ENCODE measurements at regions not wholly inside any gene's neighbourhood (a gene's known extent, or its start where the extent isn't known, plus 50 kb on each side); places are given as distances from the start of the nearest gene placed in this dataset.
A peak's percentile ranks its signal among the peaks of the same experiment; 100 is the strongest.

GRCh38 chr14:100658181-100658886 is 68.4 kb upstream of the DLK1 start:
- no peak for DNase-seq (ENCODE audit: low read depth, low spot score)

GRCh38 chr14:100659345-100660001 is 67.2 kb upstream of the DLK1 start:
- no peak for DNase-seq (ENCODE audit: low read depth, low spot score)

- no peak for DNase-seq (ENCODE audit: low read depth, low spot score)
Observed at GRCh38 chr14:100660498-100660881, 66.2 kb upstream of the DLK1 start.

- DNase-seq (ENCODE audit: low read depth, low spot score): no peak
Observed at GRCh38 chr14:100660882-100661635, 65.6 kb upstream of the DLK1 start.

- DNase-seq (ENCODE audit: low read depth, low spot score): peak; percentile 13
Observed at GRCh38 chr14:100662879-100663760, 63.6 kb upstream of the DLK1 start.

GRCh38 chr14:100663761-100664052 is 63.0 kb upstream of the DLK1 start:
- DNase-seq (ENCODE audit: low read depth, low spot score): no peak

GRCh38 chr14:100664231-100664630 is 62.5 kb upstream of the DLK1 start:
- no peak for DNase-seq (ENCODE audit: low read depth, low spot score)

- no peak for DNase-seq (ENCODE audit: low read depth, low spot score)
Observed at GRCh38 chr14:100664841-100665510, 61.7 kb upstream of the DLK1 start.

GRCh38 chr14:100665511-100666032 is 61.1 kb upstream of the DLK1 start:
- no peak for DNase-seq (ENCODE audit: low read depth, low spot score)

- DNase-seq (ENCODE audit: low read depth, low spot score): no peak
Observed at GRCh38 chr14:100666403-100666802, 60.3 kb upstream of the DLK1 start.

GRCh38 chr14:100666851-100667250 is 59.8 kb upstream of the DLK1 start:
- DNase-seq (ENCODE audit: low read depth, low spot score): no peak

- no peak for DNase-seq (ENCODE audit: low read depth, low spot score)
Observed at GRCh38 chr14:100667656-100668055, 59.0 kb upstream of the DLK1 start.

GRCh38 chr14:100668352-100668751 is 58.3 kb upstream of the DLK1 start:
- DNase-seq (ENCODE audit: low read depth, low spot score): no peak

- no peak for DNase-seq (ENCODE audit: low read depth, low spot score)
Observed at GRCh38 chr14:100669011-100669412, 57.7 kb upstream of the DLK1 start.

- DNase-seq (ENCODE audit: low read depth, low spot score): no peak
Observed at GRCh38 chr14:100669468-100669867, 57.2 kb upstream of the DLK1 start.

- no peak for DNase-seq (ENCODE audit: low read depth, low spot score)
Observed at GRCh38 chr14:100670017-100670752, 56.5 kb upstream of the DLK1 start.

GRCh38 chr14:100670753-100671049 is 56.0 kb upstream of the DLK1 start:
- no peak for DNase-seq (ENCODE audit: low read depth, low spot score)

- no peak for DNase-seq (ENCODE audit: low read depth, low spot score)
Observed at GRCh38 chr14:100671386-100671901, 55.2 kb upstream of the DLK1 start.

- no peak for DNase-seq (ENCODE audit: low read depth, low spot score)
Observed at GRCh38 chr14:100671906-100672305, 54.8 kb upstream of the DLK1 start.

GRCh38 chr14:100673085-100673806 is 53.4 kb upstream of the DLK1 start:
- no peak for DNase-seq (ENCODE audit: low read depth, low spot score)
